H9 (cell line): ENCODE measurements at regions not wholly inside any gene's neighbourhood (a gene's known extent, or its start where the extent isn't known, plus 50 kb on each side); places are given as distances from the start of the nearest gene placed in this dataset.

Experiments used
- DNase-seq: peaks from one replicate; pipeline ENCODE4 v3.0.0-alpha.2; 2017
- H2AFZ ChIP-seq: one replicate; pipeline ENCODE4 v1.6.1; 2013; ENCODE audit warnings: mild to moderate bottlenecking, low read length, control low read depth, moderate library complexity
- H2AK5ac ChIP-seq: 2 replicates; pipeline ENCODE4 v1.6.1; 2013; ENCODE audit warnings: low read length, control low read depth, mixed read lengths; ENCODE audit not compliant: insufficient read length
- H2BK120ac ChIP-seq: one replicate; pipeline ENCODE4 v1.6.1; 2013; ENCODE audit warnings: low read depth, mild to moderate bottlenecking, low read length, control low read depth, inconsistent platforms; ENCODE audit not compliant: poor library complexity, severe bottlenecking
- H2BK12ac ChIP-seq: 2 replicates; pipeline ENCODE4 v1.6.1; 2013; ENCODE audit warnings: low read length, control low read depth, mixed read lengths, low read depth; ENCODE audit not compliant: insufficient read length
- H2BK15ac ChIP-seq: 2 replicates; pipeline ENCODE4 v1.6.1; 2013; ENCODE audit warnings: low read depth, low read length, control low read depth
- H2BK20ac ChIP-seq: one replicate; pipeline ENCODE4 v1.6.1; 2013; ENCODE audit warnings: low read depth, mild to moderate bottlenecking, low read length, control low read depth, inconsistent platforms; ENCODE audit not compliant: poor library complexity, severe bottlenecking
- H2BK5ac ChIP-seq: 2 replicates; pipeline ENCODE4 v1.6.1; 2013; ENCODE audit warnings: low read length, control low read depth, mixed read lengths; ENCODE audit not compliant: insufficient read length
- H3K14ac ChIP-seq: 2 replicates; pipeline ENCODE4 v1.6.1; 2013; ENCODE audit warnings: low read length, control low read depth; ENCODE audit not compliant: insufficient read depth
- H3K18ac ChIP-seq: 2 replicates; pipeline ENCODE4 v1.6.1; 2013; ENCODE audit warnings: low read depth, mild to moderate bottlenecking, mixed read lengths, low read length, control low read depth; ENCODE audit not compliant: insufficient read length
- H3K23ac ChIP-seq: 2 replicates; pipeline ENCODE4 v1.6.1; 2013; ENCODE audit warnings: low read length, control low read depth, mixed read lengths, low read depth; ENCODE audit not compliant: insufficient read length
- H3K23me2 ChIP-seq: 2 replicates; pipeline ENCODE4 v1.6.1; 2013; ENCODE audit warnings: low read depth, mild to moderate bottlenecking, mixed read lengths, low read length, control low read depth; ENCODE audit not compliant: insufficient read length, poor library complexity, severe bottlenecking
- H3K27ac ChIP-seq: 2 replicates; pipeline ENCODE4 v1.5.1; 2013; ENCODE audit warnings: low read length, control low read depth, mixed read lengths, low read depth; ENCODE audit not compliant: insufficient read length
- H3K27me3 ChIP-seq: 2 replicates; pipeline ENCODE4 v1.6.1; 2013; ENCODE audit warnings: low read length, control low read depth, inconsistent platforms; ENCODE audit not compliant: insufficient read depth
- H3K4ac ChIP-seq: 2 replicates; pipeline ENCODE4 v1.6.1; 2013; ENCODE audit warnings: low read depth, mild to moderate bottlenecking, control low read depth, inconsistent platforms, low read length, moderate library complexity
- H3K4me1 ChIP-seq: 2 replicates; pipeline ENCODE4 v1.6.1; 2013; ENCODE audit warnings: low read length, control low read depth, inconsistent platforms; ENCODE audit not compliant: insufficient read depth
- H3K4me2 ChIP-seq: 2 replicates; pipeline ENCODE4 v1.6.1; 2013; ENCODE audit warnings: low read length, control low read depth, mixed read lengths; ENCODE audit not compliant: insufficient read length, insufficient read depth
- H3K56ac ChIP-seq: 2 replicates; pipeline ENCODE4 v1.6.1; 2013; ENCODE audit warnings: low read depth, mild to moderate bottlenecking, mixed read lengths, low read length, control low read depth; ENCODE audit not compliant: insufficient read length
- H3K79me1 ChIP-seq: 2 replicates; pipeline ENCODE4 v1.6.1; 2013; ENCODE audit warnings: low read depth, mild to moderate bottlenecking, moderate library complexity, low read length, control low read depth, inconsistent platforms; ENCODE audit not compliant: insufficient read depth, poor library complexity, severe bottlenecking
- H3K79me2 ChIP-seq: 2 replicates; pipeline ENCODE4 v1.6.1; 2013; ENCODE audit warnings: low read length, control low read depth, inconsistent platforms; ENCODE audit not compliant: insufficient read depth
- H3K9ac ChIP-seq: 2 replicates; pipeline ENCODE4 v1.6.1; 2013; ENCODE audit warnings: low read length, control low read depth, mixed read lengths; ENCODE audit not compliant: insufficient read length; ENCODE audit errors: extremely low read depth
- H3K9me3 ChIP-seq: one replicate; pipeline ENCODE4 v1.6.1; 2013; ENCODE audit warnings: low read depth, low read length, inconsistent platforms; ENCODE audit not compliant: control insufficient read depth
- H3T11ph ChIP-seq: one replicate; pipeline ENCODE4 v1.6.1; 2013; ENCODE audit warnings: mild to moderate bottlenecking, low read length, control low read depth, inconsistent platforms
- H4K20me1 ChIP-seq: one replicate; pipeline ENCODE4 v1.6.1; 2013; ENCODE audit not compliant: control insufficient read depth, insufficient read length, insufficient read depth
- H4K5ac ChIP-seq: 2 replicates; pipeline ENCODE4 v1.6.1; 2013; ENCODE audit warnings: low read depth, mild to moderate bottlenecking, mixed read lengths, low read length, control low read depth; ENCODE audit not compliant: insufficient read length
- H4K8ac ChIP-seq: replicated peaks from 2 replicates; pipeline ENCODE4 v1.6.1; 2013; ENCODE audit warnings: low read length, control low read depth, mixed read lengths, low read depth; ENCODE audit not compliant: insufficient read length
- H4K91ac ChIP-seq: 2 replicates; pipeline ENCODE4 v1.6.1; 2013; ENCODE audit warnings: low read depth, mild to moderate bottlenecking, moderate library complexity, mixed read lengths, low read length, control low read depth; ENCODE audit not compliant: insufficient read length
- H3K27ac Mint-ChIP-seq, 3 experiments: 2 replicates in 2 of 3; 3 replicates in 1 of 3; pipeline ENCODE4 v1.8.0; 2020 to 2021; ENCODE audit warnings: mixed read lengths in 3 of 3, mild to moderate bottlenecking in 1 of 3, moderate library complexity in 1 of 3
- H3K27me3 Mint-ChIP-seq: 2 replicates; pipeline ENCODE4 v1.8.0; 2021; ENCODE audit warnings: low read depth, mild to moderate bottlenecking, moderate library complexity, mixed read lengths
- H3K36me3 Mint-ChIP-seq, 3 experiments: 2 replicates in 2 of 3; 3 replicates in 1 of 3; pipeline ENCODE4 v1.8.0; 2020 to 2021; ENCODE audit warnings: low read depth in 3 of 3, mixed read lengths in 3 of 3; ENCODE audit not compliant: insufficient read depth in 1 of 3
- H3K4me1 Mint-ChIP-seq, 2 experiments: 2 replicates each; pipeline ENCODE4 v1.8.0; 2020; ENCODE audit warnings: mixed read lengths in 2 of 2
- H3K4me3 Mint-ChIP-seq, 2 experiments: 2 replicates in 1 of 2; 3 replicates in 1 of 2; pipeline ENCODE4 v1.8.0; 2020 to 2021; ENCODE audit warnings: mild to moderate bottlenecking in 2 of 2, mixed read lengths in 2 of 2, moderate library complexity in 1 of 2
- H3K9me3 Mint-ChIP-seq, 2 experiments: 2 replicates in 1 of 2; 3 replicates in 1 of 2; pipeline ENCODE4 v1.8.0; 2020; ENCODE audit warnings: mild to moderate bottlenecking in 2 of 2, mixed read lengths in 2 of 2, moderate library complexity in 1 of 2
- WGBS: extraction: QIAGEN DNeasy Blood & Tissue Kit; methylation state at CpG from one replicate; pipeline ENCODE4 v1.1.7; 2013; ENCODE audit warnings: missing lambda C conversion rate, low lambda C conversion rate, mixed read lengths; ENCODE audit not compliant: insufficient read length; ENCODE audit errors: extremely low coverage; 5-methylcytosine and 5-hydroxymethylcytosine counted together
- TF ChIP-seq, protein P1 (sequence below): fragments of 200-600 bp; sonication (generic); conservative IDR thresholded peaks from 3 replicates; pipeline ENCODE4 v1.8.0; 2021; ENCODE audit warnings: antibody characterized with exemption, mild to moderate bottlenecking

GRCh38 chr1:57947471-57947870 lies 523.6 kb upstream of the DAB1 start:
- H3K9ac ChIP-seq: no peak overlapping the region

More at GRCh38 chr1:57947471-57947870, 523.6 kb upstream of the DAB1 start:
- H3K4me3 Mint-ChIP-seq: no peak overlapping the region
- H2BK12ac ChIP-seq: no peak overlapping the region
- H3K23me2 ChIP-seq: no peaks in the 10 kb centered on the region
- no peaks in the 10 kb centered on the region for H3K27me3 ChIP-seq
- WGBS: no CpG with 5 or more reads among the region's 6 CpGs
- TF ChIP-seq, protein P1, sequence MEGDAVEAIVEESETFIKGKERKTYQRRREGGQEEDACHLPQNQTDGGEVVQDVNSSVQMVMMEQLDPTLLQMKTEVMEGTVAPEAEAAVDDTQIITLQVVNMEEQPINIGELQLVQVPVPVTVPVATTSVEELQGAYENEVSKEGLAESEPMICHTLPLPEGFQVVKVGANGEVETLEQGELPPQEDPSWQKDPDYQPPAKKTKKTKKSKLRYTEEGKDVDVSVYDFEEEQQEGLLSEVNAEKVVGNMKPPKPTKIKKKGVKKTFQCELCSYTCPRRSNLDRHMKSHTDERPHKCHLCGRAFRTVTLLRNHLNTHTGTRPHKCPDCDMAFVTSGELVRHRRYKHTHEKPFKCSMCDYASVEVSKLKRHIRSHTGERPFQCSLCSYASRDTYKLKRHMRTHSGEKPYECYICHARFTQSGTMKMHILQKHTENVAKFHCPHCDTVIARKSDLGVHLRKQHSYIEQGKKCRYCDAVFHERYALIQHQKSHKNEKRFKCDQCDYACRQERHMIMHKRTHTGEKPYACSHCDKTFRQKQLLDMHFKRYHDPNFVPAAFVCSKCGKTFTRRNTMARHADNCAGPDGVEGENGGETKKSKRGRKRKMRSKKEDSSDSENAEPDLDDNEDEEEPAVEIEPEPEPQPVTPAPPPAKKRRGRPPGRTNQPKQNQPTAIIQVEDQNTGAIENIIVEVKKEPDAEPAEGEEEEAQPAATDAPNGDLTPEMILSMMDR: no peak
- H4K20me1 ChIP-seq: no peaks in the 10 kb centered on the region
- no peak overlapping the region for H3K27ac ChIP-seq
- H3K4me1 ChIP-seq: no peaks in the 10 kb centered on the region; the same call in 1 of the 2 replicates
- no peak overlapping the region for H2AK5ac ChIP-seq
- no peak overlapping the region for H3K27ac Mint-ChIP-seq
- no peak overlapping the region for H2AFZ ChIP-seq
- no peak overlapping the region for H2BK20ac ChIP-seq
- no peaks in the 10 kb centered on the region for H3K36me3 Mint-ChIP-seq
- H2BK5ac ChIP-seq: no peak overlapping the region
- no peak overlapping the region for H4K5ac ChIP-seq
- no peaks in the 10 kb centered on the region for H3K79me1 ChIP-seq
- H3T11ph ChIP-seq: no peak overlapping the region
- no peak overlapping the region for H3K14ac ChIP-seq
- no peak overlapping the region for H2BK15ac ChIP-seq
- H3K56ac ChIP-seq: no peak overlapping the region
- no peaks in the 10 kb centered on the region for H3K9me3 ChIP-seq
- no peak overlapping the region for H2BK120ac ChIP-seq
- no peak overlapping the region for H3K18ac ChIP-seq
- H3K4me1 Mint-ChIP-seq: no peaks in the 10 kb centered on the region
- H3K23ac ChIP-seq: no peak overlapping the region
- H3K27me3 Mint-ChIP-seq: no peaks in the 10 kb centered on the region
- H3K9me3 Mint-ChIP-seq: no peaks in the 10 kb centered on the region
- H4K91ac ChIP-seq: no peak overlapping the region
- DNase-seq: no peak
- no peak overlapping the region for H3K4ac ChIP-seq
- no peak overlapping the region for H4K8ac ChIP-seq
- no peaks in the 10 kb centered on the region for H3K79me2 ChIP-seq
- H3K4me2 ChIP-seq: no peak overlapping the region
